ENCODE measurements at regions not wholly inside any gene's neighbourhood (a gene's known extent, or its start where the extent isn't known, plus 50 kb on each side); places are given as distances from the start of the nearest gene placed in this dataset.

DNA sequence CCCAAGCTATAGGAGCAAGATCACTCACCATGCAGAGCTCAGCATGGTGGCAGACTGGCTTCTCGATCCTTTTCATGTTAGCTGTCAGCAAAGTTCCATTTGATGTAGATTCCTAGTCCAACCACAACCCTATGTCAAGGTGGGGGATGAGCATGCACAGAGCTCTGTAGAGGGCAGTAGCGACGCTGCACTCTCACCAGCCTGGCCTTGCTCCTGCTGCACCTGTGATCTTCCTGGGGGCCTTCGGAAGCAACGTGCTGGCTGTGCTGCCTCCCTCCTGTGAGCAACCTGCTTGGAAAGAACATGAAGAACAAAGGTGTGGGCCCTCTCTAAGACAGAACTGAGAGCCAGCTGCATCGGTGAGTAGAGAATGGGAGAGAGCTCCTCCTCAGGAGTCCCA lies 479.4 kb upstream of the MYT1L start:
- H3K4me1 ChIP-seq (ENCODE audit: control insufficient read depth, insufficient read depth, low read length) = no peaks in the 10 kb centered on the region
- H3K36me3 ChIP-seq (ENCODE audit: control insufficient read depth, insufficient read depth, low read length) = no peaks in the 10 kb centered on the region
- H3K4me3 ChIP-seq (ENCODE audit: low read length) = no peak overlapping the region
- peaks cover 6% of the 10 kb centered on the region for H3K9me3 ChIP-seq (replicated peaks; ENCODE audit: control insufficient read depth, low read depth, low read length)
- 63% methylated on average over 4 of the region's 6 CpGs for WGBS (ENCODE audit: insufficient coverage)
- DNase-seq = no peak
- no peak overlapping the region for H3K27ac ChIP-seq (ENCODE audit: low read length)
- no peaks in the 10 kb centered on the region for H3K27me3 ChIP-seq (ENCODE audit: control insufficient read depth, insufficient read depth, low read length)

DNA sequence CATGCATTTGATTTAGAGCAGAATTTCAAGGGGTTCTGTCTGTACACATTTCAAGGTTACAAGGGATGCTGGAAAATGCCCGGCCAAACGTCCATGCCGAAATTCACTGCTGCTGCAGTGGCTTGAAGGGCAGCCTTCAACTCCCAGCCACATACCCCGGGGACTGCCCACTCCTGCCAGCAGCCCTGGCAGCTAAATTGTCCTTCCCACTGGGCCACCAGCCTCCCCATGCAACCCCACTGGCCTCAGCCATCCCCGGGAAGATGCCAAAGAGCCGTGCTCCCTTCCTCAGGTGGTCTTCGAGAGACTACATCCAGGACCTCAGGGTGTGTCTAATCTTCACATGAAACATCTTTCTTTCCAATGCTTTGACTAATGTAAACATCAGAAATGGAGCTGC lies 478.7 kb upstream of the MYT1L start:
- DNase-seq = no peak
- H3K4me1 ChIP-seq (ENCODE audit: control insufficient read depth, insufficient read depth, low read length) = no peaks in the 10 kb centered on the region
- no peaks in the 10 kb centered on the region for H3K36me3 ChIP-seq (ENCODE audit: control insufficient read depth, insufficient read depth, low read length)
- H3K27me3 ChIP-seq (ENCODE audit: control insufficient read depth, insufficient read depth, low read length) = no peaks in the 10 kb centered on the region
- peaks cover 6% of the 10 kb centered on the region for H3K9me3 ChIP-seq (replicated peaks; ENCODE audit: control insufficient read depth, low read depth, low read length)
- WGBS (ENCODE audit: insufficient coverage) = 93% methylated on average over 5 of the region's 7 CpGs
- no peak overlapping the region for H3K4me3 ChIP-seq (ENCODE audit: low read length)
- H3K27ac ChIP-seq (ENCODE audit: low read length) = no peak overlapping the region

GRCh38 chr2:2808551-2809058 lies 477.5 kb upstream of the MYT1L start:
- 57% methylated on average over 7 of the region's 7 CpGs for WGBS (ENCODE audit: insufficient coverage)
- DNase-seq = no peak
- no peak overlapping the region for H3K4me3 ChIP-seq (ENCODE audit: low read length)
- peaks cover 3% of the 10 kb centered on the region for H3K9me3 ChIP-seq (replicated peaks; ENCODE audit: control insufficient read depth, low read depth, low read length)
- no peaks in the 10 kb centered on the region for H3K27me3 ChIP-seq (ENCODE audit: control insufficient read depth, insufficient read depth, low read length)
- H3K36me3 ChIP-seq (ENCODE audit: control insufficient read depth, insufficient read depth, low read length) = no peaks in the 10 kb centered on the region
- no peaks in the 10 kb centered on the region for H3K4me1 ChIP-seq (ENCODE audit: control insufficient read depth, insufficient read depth, low read length)
- no peak overlapping the region for H3K27ac ChIP-seq (ENCODE audit: low read length)

DNA sequence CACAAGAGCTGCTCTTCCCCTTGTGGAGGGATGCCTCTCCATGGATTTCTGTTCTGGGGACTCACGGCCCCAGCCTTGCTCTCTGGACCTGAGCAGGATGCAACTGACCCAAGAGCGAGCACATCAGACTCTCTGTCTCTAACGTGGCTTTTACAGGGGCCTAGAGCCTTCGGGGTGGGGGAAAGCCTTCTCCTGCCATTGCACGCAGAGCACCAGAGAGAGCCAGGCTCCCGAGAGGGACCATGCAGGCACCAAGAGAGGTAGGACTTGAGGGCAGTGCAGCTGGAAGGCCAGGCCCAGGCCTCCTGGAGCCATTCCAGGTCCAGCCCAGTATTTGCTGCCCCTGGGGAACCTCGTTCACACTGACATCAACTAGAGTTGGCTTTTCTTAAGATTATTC lies 475.6 kb upstream of the MYT1L start:
- no peaks in the 10 kb centered on the region for H3K27me3 ChIP-seq (ENCODE audit: control insufficient read depth, insufficient read depth, low read length)
- DNase-seq = no peak
- H3K9me3 ChIP-seq (replicated peaks; ENCODE audit: control insufficient read depth, low read depth, low read length) = peaks cover 5% of the 10 kb centered on the region
- no peak overlapping the region for H3K27ac ChIP-seq (ENCODE audit: low read length)
- WGBS (ENCODE audit: insufficient coverage) = 87% methylated on average over 6 of the region's 7 CpGs
- H3K4me1 ChIP-seq (ENCODE audit: control insufficient read depth, insufficient read depth, low read length) = no peaks in the 10 kb centered on the region
- H3K4me3 ChIP-seq (ENCODE audit: low read length) = no peak overlapping the region
- H3K36me3 ChIP-seq (ENCODE audit: control insufficient read depth, insufficient read depth, low read length) = no peaks in the 10 kb centered on the region

DNA sequence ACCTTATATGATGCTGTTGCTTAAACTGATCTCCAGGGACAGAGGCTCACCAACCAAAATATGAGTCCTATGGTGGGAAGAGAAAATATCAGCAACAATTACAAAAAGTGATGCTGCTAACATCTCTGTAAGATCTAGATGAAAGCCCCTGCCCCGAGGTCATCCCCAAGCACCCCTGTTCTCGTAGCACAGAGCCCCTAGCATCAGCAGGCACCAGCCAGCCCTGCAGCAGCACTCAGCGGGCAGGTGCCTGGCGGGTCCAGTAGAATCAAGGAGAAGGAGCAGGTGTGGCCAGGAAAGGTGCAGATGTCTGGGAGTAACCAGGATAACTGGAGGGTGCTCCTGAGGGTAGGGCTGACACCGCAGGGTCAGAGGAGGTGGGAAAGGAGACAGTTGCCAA lies 474.2 kb upstream of the MYT1L start:
- no peak overlapping the region for H3K27ac ChIP-seq (ENCODE audit: low read length)
- no peak for DNase-seq
- no peaks in the 10 kb centered on the region for H3K4me1 ChIP-seq (ENCODE audit: control insufficient read depth, insufficient read depth, low read length)
- no peaks in the 10 kb centered on the region for H3K36me3 ChIP-seq (ENCODE audit: control insufficient read depth, insufficient read depth, low read length)
- H3K4me3 ChIP-seq (ENCODE audit: low read length) = no peak overlapping the region
- no peaks in the 10 kb centered on the region for H3K27me3 ChIP-seq (ENCODE audit: control insufficient read depth, insufficient read depth, low read length)
- peaks cover 5% of the 10 kb centered on the region for H3K9me3 ChIP-seq (replicated peaks; ENCODE audit: control insufficient read depth, low read depth, low read length)
- 79% methylated on average over 4 of the region's 5 CpGs for WGBS (ENCODE audit: insufficient coverage)

GRCh38 chr2:2804528-2804927 lies 473.5 kb upstream of the MYT1L start:
- Histone ChIP-seq H3K27me3 (ENCODE audit: control insufficient read depth, insufficient read depth, low read length) (no peaks in the 10 kb centered on the region), H3K9me3 (replicated peaks; ENCODE audit: control insufficient read depth, low read depth, low read length) (peaks cover 5% of the 10 kb centered on the region), H3K36me3 (ENCODE audit: control insufficient read depth, insufficient read depth, low read length) (no peaks in the 10 kb centered on the region), H3K4me1 (ENCODE audit: control insufficient read depth, insufficient read depth, low read length) (no peaks in the 10 kb centered on the region), H3K4me3 (ENCODE audit: low read length) (no peak overlapping the region), H3K27ac (ENCODE audit: low read length) (no peak overlapping the region)
- 89% methylated on average over 11 of the region's 15 CpGs for WGBS (ENCODE audit: insufficient coverage)
- DNase-seq = no peak

- DNase-seq = no peak
- Histone ChIP-seq H3K4me3 (ENCODE audit: low read length) (no peak overlapping the region), H3K27me3 (ENCODE audit: control insufficient read depth, insufficient read depth, low read length) (peaks cover 3% of the 10 kb centered on the region), H3K4me1 (ENCODE audit: control insufficient read depth, insufficient read depth, low read length) (no peaks in the 10 kb centered on the region), H3K9me3 (replicated peaks; ENCODE audit: control insufficient read depth, low read depth, low read length) (peaks cover 5% of the 10 kb centered on the region), H3K27ac (ENCODE audit: low read length) (no peak overlapping the region), H3K36me3 (ENCODE audit: control insufficient read depth, insufficient read depth, low read length) (no peaks in the 10 kb centered on the region)
- no CpG with 5 or more reads among the region's 3 CpGs for WGBS (ENCODE audit: insufficient coverage)
These were observed 470.4 kb upstream of the MYT1L start for GRCh38 chr2:2801458-2801857.

DNA sequence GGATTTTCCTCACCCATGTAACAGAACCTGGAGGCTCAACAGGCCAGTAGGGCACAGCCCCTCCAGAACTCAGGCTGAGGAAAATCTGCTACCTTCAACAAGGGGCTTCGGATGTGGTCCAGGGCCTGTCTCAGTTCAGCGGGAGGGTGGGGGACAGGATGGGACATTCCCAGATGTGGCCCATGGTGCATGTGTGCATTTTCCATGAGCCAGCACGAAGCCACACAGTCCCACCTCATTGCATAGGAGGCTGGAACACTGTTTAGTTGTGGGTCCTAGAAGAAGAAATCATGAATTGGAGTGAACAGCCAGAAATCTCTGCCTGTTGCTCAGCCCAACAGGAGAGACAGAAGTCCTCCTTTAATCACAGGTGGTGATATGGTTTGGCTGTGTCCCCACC lies 469.6 kb upstream of the MYT1L start:
- peaks cover 5% of the 10 kb centered on the region for H3K9me3 ChIP-seq (replicated peaks; ENCODE audit: control insufficient read depth, low read depth, low read length)
- H3K4me3 ChIP-seq (ENCODE audit: low read length) = no peak overlapping the region
- no peaks in the 10 kb centered on the region for H3K4me1 ChIP-seq (ENCODE audit: control insufficient read depth, insufficient read depth, low read length)
- H3K36me3 ChIP-seq (ENCODE audit: control insufficient read depth, insufficient read depth, low read length) = no peaks in the 10 kb centered on the region
- no peak for DNase-seq
- no CpG with 5 or more reads among the region's 3 CpGs for WGBS (ENCODE audit: insufficient coverage)
- no peak overlapping the region for H3K27ac ChIP-seq (ENCODE audit: low read length)
- peaks cover 3% of the 10 kb centered on the region for H3K27me3 ChIP-seq (ENCODE audit: control insufficient read depth, insufficient read depth, low read length)

DNA sequence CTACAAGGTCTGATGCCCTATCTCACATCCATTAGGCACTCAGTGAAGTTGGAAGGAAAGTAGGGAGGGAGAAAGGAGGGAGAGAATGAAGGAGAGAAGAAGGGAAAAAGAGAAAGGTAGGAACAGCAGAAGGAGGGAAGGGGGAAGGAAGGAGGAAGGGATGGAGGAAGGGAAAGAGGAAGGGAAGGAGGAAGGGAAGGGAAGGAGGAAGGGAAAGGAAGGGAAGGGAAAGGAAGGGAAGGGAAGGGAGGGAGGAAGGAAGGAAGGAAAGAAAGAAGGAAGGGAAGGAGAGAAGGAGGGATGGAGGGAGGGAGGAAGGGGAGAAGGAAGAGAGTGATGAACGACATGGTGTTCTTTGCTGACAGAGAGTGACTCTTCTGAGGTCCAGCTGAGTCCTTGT lies 468.9 kb upstream of the MYT1L start:
- Histone ChIP-seq H3K27me3 (ENCODE audit: control insufficient read depth, insufficient read depth, low read length) (peaks cover 3% of the 10 kb centered on the region), H3K9me3 (replicated peaks; ENCODE audit: control insufficient read depth, low read depth, low read length) (peaks cover 5% of the 10 kb centered on the region), H3K4me1 (ENCODE audit: control insufficient read depth, insufficient read depth, low read length) (no peaks in the 10 kb centered on the region), H3K27ac (ENCODE audit: low read length) (no peak overlapping the region), H3K4me3 (ENCODE audit: low read length) (no peak overlapping the region), H3K36me3 (ENCODE audit: control insufficient read depth, insufficient read depth, low read length) (no peaks in the 10 kb centered on the region)
- DNase-seq = no peak
- WGBS (ENCODE audit: insufficient coverage) = 83% methylated on average over 1 of the region's 1 CpG

- Histone ChIP-seq H3K4me3 (ENCODE audit: low read length) (no peak overlapping the region), H3K36me3 (ENCODE audit: control insufficient read depth, insufficient read depth, low read length) (no peaks in the 10 kb centered on the region), H3K27me3 (ENCODE audit: control insufficient read depth, insufficient read depth, low read length) (peaks cover 3% of the 10 kb centered on the region), H3K27ac (ENCODE audit: low read length) (no peak overlapping the region), H3K9me3 (replicated peaks; ENCODE audit: control insufficient read depth, low read depth, low read length) (peaks cover 6% of the 10 kb centered on the region), H3K4me1 (ENCODE audit: control insufficient read depth, insufficient read depth, low read length) (no peaks in the 10 kb centered on the region)
- WGBS (ENCODE audit: insufficient coverage) = 94% methylated on average over 6 of the region's 10 CpGs
- no peak for DNase-seq
These were observed 468.1 kb upstream of the MYT1L start for GRCh38 chr2:2799151-2799697.

- 73% methylated on average over 2 of the region's 2 CpGs for WGBS (ENCODE audit: insufficient coverage)
- Histone ChIP-seq H3K27ac (ENCODE audit: low read length) (no peak overlapping the region), H3K27me3 (ENCODE audit: control insufficient read depth, insufficient read depth, low read length) (peaks cover 3% of the 10 kb centered on the region), H3K9me3 (replicated peaks; ENCODE audit: control insufficient read depth, low read depth, low read length) (peaks cover 7% of the 10 kb centered on the region), H3K4me3 (ENCODE audit: low read length) (no peak overlapping the region), H3K36me3 (ENCODE audit: control insufficient read depth, insufficient read depth, low read length) (no peaks in the 10 kb centered on the region), H3K4me1 (ENCODE audit: control insufficient read depth, insufficient read depth, low read length) (no peaks in the 10 kb centered on the region)
- no peak for DNase-seq
These were observed 467.3 kb upstream of the MYT1L start for GRCh38 chr2:2798337-2798736.

Measured in muscle of leg (tissue), 3 donors.